Coronary artery (tissue), 2 donors: ENCODE measurements at regions not wholly inside any gene's neighbourhood (a gene's known extent, or its start where the extent isn't known, plus 50 kb on each side); places are given as distances from the start of the nearest gene placed in this dataset.

Experiments used
- DNase-seq: peaks from one replicate; pipeline ENCODE4 v3.0.0-alpha.2; 2017; ENCODE audit warnings: low spot score
- H3K27ac ChIP-seq, 2 donors: fragments of 200-600 bp; sonication (generic); one replicate each; pipeline ENCODE4 v1.5.1; 2016 to 2019
- H3K4me3 ChIP-seq: fragments of 200-600 bp; sonication (generic); 2 replicates; pipeline ENCODE4 v1.5.1; 2016; ENCODE audit warnings: mild to moderate bottlenecking, moderate library complexity
- CTCF ChIP-seq: fragments of 200-600 bp; sonication (generic); IDR thresholded peaks from one replicate; pipeline ENCODE4 v1.5.1; 2019; ENCODE audit warnings: antibody characterized with exemption

- TF ChIP-seq CTCF: no peak
- no peak for DNase-seq
- H3K4me3 ChIP-seq: no peak overlapping the region
- no peak overlapping the region for H3K27ac ChIP-seq
Observed at GRCh38 chr13:50104493-50104892, 89.2 kb downstream of the KCNRG start.

- H3K27ac ChIP-seq: no peak overlapping the region
- TF ChIP-seq CTCF: no peak
- no peak overlapping the region for H3K4me3 ChIP-seq
- no peak for DNase-seq
Observed at GRCh38 chr13:50106559-50106958, 91.3 kb downstream of the KCNRG start.

- H3K4me3 ChIP-seq: no peak overlapping the region
- H3K27ac ChIP-seq: no peak overlapping the region
- no peak for TF ChIP-seq CTCF
- DNase-seq: no peak
Observed at GRCh38 chr13:50107205-50107604, 92.0 kb downstream of the KCNRG start.

- no peak overlapping the region for H3K27ac ChIP-seq
- DNase-seq: no peak
- no peak for TF ChIP-seq CTCF
- H3K4me3 ChIP-seq: no peak overlapping the region
Observed at GRCh38 chr13:50114961-50115360, 99.7 kb downstream of the KCNRG start.

- no peak for TF ChIP-seq CTCF
- H3K4me3 ChIP-seq: no peak overlapping the region
- no peak overlapping the region for H3K27ac ChIP-seq
- no peak for DNase-seq
Observed at GRCh38 chr13:50115695-50116094, 100.5 kb downstream of the KCNRG start.

GRCh38 chr13:50116430-50116973, 101.3 kb downstream of the KCNRG start:
- no peak for DNase-seq
- TF ChIP-seq CTCF: no peak
- Histone ChIP-seq H3K4me3 (no peak overlapping the region), H3K27ac (no peak overlapping the region)

GRCh38 chr13:50119591-50119990, 104.3 kb downstream of the KCNRG start:
- DNase-seq: no peak
- TF ChIP-seq CTCF: no peak
- Histone ChIP-seq H3K27ac (no peak overlapping the region), H3K4me3 (no peak overlapping the region)
